HFFc6 (cell line): ENCODE measurements at regions not wholly inside any gene's neighbourhood (a gene's known extent, or its start where the extent isn't known, plus 50 kb on each side); places are given as distances from the start of the nearest gene placed in this dataset.

Source experiments
- DNase-seq: peaks from one replicate; pipeline ENCODE4 v3.0.0-alpha.2; 2018
- H3K27ac Mint-ChIP-seq: 2 replicates; pipeline ENCODE4 v1.8.0; 2020; ENCODE audit warnings: mild to moderate bottlenecking, mixed read lengths
- H3K27me3 Mint-ChIP-seq: 2 replicates; pipeline ENCODE4 v1.8.0; 2021; ENCODE audit warnings: mild to moderate bottlenecking, moderate library complexity, mixed read lengths; ENCODE audit not compliant: insufficient read depth
- H3K36me3 Mint-ChIP-seq: 2 replicates; pipeline ENCODE4 v1.8.0; 2021; ENCODE audit warnings: low read depth, mixed read lengths
- H3K4me1 Mint-ChIP-seq: 2 replicates; pipeline ENCODE4 v1.8.0; 2020; ENCODE audit warnings: low read depth, mixed read lengths
- H3K4me3 Mint-ChIP-seq: 2 replicates; pipeline ENCODE4 v1.8.0; 2020; ENCODE audit warnings: mild to moderate bottlenecking, moderate library complexity, mixed read lengths
- H3K9me3 Mint-ChIP-seq: 2 replicates; pipeline ENCODE4 v1.8.0; 2020; ENCODE audit warnings: mild to moderate bottlenecking, mixed read lengths
- TF ChIP-seq, protein P1 (sequence below): fragments of 200-600 bp; sonication (generic); IDR thresholded peaks from 2 replicates; pipeline ENCODE4 v1.5.0; 2021; ENCODE audit warnings: antibody characterized with exemption, mild to moderate bottlenecking

DNA sequence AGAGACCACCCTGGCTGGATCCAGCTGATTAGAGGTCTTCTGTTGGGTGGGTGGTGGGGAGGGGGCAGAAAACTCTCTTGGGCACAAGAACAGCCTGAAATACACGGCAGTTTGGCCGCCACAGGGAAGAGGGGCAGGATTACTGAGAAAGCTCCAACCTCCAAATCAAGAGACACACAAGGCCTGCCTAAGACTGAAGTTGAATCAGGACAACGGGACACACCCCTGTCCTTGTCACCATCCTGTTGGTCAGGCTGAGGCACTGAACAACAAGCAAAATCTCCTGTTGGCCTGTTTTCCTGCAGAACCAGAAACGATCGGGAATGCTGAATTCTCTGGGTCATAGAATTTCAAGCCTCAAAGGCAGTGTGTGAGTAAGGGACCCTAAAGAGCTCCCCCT lies 247.8 kb downstream of the FAM43A start:
- Mint-ChIP-seq H3K27me3 (peaks cover 8% of the 10 kb centered on the region), H3K36me3 (no peaks in the 10 kb centered on the region), H3K9me3 (no peaks in the 10 kb centered on the region), H3K4me1 (peaks cover 30% of the 10 kb centered on the region), H3K4me3 (no peak overlapping the region), H3K27ac (no peak overlapping the region)
- TF ChIP-seq, protein P1, sequence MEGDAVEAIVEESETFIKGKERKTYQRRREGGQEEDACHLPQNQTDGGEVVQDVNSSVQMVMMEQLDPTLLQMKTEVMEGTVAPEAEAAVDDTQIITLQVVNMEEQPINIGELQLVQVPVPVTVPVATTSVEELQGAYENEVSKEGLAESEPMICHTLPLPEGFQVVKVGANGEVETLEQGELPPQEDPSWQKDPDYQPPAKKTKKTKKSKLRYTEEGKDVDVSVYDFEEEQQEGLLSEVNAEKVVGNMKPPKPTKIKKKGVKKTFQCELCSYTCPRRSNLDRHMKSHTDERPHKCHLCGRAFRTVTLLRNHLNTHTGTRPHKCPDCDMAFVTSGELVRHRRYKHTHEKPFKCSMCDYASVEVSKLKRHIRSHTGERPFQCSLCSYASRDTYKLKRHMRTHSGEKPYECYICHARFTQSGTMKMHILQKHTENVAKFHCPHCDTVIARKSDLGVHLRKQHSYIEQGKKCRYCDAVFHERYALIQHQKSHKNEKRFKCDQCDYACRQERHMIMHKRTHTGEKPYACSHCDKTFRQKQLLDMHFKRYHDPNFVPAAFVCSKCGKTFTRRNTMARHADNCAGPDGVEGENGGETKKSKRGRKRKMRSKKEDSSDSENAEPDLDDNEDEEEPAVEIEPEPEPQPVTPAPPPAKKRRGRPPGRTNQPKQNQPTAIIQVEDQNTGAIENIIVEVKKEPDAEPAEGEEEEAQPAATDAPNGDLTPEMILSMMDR: no peak
- DNase-seq: no peak

DNA sequence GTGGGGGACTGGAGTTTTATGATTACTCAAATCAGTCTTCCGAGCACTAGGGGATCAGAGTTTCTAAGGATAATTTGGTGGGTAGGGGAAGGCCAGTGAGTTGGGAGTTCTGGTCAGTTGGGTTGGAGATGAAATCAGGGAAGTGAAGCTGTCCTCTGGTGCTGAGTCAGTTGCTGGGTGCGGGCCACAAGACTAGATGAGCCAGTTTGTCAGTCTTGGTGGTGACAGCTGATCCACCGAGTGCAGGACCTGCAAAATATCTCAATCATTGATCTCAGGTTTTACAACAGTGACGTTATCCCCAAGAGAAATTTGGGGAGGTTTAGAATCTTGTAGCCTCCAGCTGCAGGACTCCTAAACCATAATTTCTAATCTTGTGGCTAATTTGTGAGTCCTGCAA lies 249.4 kb downstream of the FAM43A start:
- no peak overlapping the region for H3K27ac Mint-ChIP-seq
- H3K27me3 Mint-ChIP-seq: peaks cover 8% of the 10 kb centered on the region
- H3K36me3 Mint-ChIP-seq: no peaks in the 10 kb centered on the region
- peaks cover 16% of the 10 kb centered on the region for H3K4me1 Mint-ChIP-seq
- no peaks in the 10 kb centered on the region for H3K9me3 Mint-ChIP-seq
- TF ChIP-seq, protein P1: no peak
- H3K4me3 Mint-ChIP-seq: no peak overlapping the region
- DNase-seq: no peak

DNA sequence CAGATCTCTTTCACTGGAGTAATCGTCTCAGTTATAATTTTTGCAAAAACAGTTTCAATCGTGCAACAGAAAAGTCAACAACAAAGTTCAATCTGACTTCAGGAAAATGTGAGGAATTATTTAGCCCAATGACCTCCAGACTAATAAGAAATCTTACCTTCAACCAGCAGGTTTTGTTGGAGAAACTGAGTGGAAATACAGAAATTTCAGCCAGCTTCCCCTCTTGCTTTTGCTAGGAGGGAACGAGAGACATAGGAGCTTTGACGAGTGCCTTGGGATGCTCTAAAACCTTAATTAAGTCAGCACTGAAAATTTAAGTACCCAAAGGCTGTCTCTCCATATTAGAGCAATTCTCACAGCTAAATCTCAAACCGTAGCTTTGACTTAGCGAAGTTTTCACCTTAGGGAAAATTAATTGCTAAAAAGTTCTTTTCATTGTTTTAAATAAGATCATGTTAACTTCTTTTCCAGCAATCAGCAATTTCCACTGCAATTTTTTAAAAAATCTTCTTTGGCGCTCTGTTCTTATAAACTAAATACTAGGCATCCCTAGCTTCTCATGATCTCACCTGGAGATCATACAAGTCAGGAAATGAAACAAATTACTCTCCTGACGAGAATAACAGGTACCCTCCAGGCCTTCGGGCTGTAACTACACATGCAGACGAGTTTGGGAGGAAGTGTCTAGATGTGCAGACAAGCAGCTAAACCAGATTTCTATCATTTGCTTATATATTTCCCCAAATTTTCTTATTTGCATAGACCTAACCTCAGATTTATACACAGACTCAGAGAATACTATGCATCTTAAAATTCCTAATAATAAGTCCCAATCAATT lies 250.2 kb downstream of the FAM43A start:
- Mint-ChIP-seq H3K36me3 (no peaks in the 10 kb centered on the region), H3K4me3 (no peak overlapping the region), H3K9me3 (no peaks in the 10 kb centered on the region), H3K4me1 (peaks cover 8% of the 10 kb centered on the region), H3K27me3 (peaks cover 9% of the 10 kb centered on the region), H3K27ac (no peak overlapping the region)
- TF ChIP-seq, protein P1: no peak
- no peak for DNase-seq

DNA sequence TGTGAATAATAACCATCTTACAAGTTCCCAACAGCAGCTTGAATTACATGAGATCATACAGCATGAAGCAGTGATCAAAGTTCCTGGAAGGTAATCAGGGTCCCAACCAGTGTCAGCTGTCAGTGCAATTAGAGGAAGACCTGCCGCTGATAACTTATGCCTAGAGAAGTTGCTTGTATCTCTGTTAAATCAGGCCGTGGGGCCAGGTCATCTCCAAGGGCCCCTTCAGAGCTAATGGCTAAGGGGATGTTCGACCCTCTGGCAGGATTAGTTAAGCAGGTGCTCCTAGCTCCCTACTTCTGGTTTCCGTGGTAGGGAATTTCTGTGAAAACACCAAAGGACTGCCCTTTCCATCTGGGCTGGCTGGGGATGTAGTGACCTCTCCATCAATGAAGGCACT lies 251.0 kb downstream of the FAM43A start:
- H3K27ac Mint-ChIP-seq: no peak overlapping the region
- no peak overlapping the region for H3K4me3 Mint-ChIP-seq
- TF ChIP-seq, protein P1: no peak
- no peak for DNase-seq
- peaks cover 10% of the 10 kb centered on the region for H3K27me3 Mint-ChIP-seq
- no peaks in the 10 kb centered on the region; the same call in 1 of the 2 replicates for H3K4me1 Mint-ChIP-seq
- no peaks in the 10 kb centered on the region for H3K36me3 Mint-ChIP-seq
- H3K9me3 Mint-ChIP-seq: no peaks in the 10 kb centered on the region

DNA sequence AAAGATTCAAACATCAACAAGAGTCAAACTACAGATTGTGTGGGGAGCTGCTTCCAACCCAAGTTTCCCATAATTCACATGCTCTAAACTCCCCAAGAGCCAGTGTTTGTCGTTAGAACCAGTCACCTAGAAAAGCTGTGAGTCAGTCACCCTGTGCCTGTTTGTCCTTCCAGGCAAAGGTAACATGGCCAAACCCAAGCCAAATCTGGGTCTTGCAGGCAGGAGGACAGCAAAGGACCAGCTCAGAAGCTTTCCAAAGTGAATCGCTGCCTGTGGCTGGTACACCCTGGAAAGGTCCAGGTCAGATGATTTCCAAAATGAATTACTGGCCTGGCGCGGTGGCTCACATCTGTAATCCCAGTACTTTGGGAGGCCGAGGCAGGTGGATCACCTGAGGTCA lies 251.5 kb downstream of the FAM43A start:
- no peaks in the 10 kb centered on the region for H3K9me3 Mint-ChIP-seq
- no peaks in the 10 kb centered on the region for H3K36me3 Mint-ChIP-seq
- no peak overlapping the region for H3K27ac Mint-ChIP-seq
- DNase-seq: no peak
- TF ChIP-seq, protein P1: no peak
- H3K27me3 Mint-ChIP-seq: peaks cover 11% of the 10 kb centered on the region
- no peak overlapping the region for H3K4me3 Mint-ChIP-seq
- no peaks in the 10 kb centered on the region for H3K4me1 Mint-ChIP-seq
